Stimulated activated naive B cell treated with anti-CD40 and anti-IgM and Interleukin-4, amounts not matched to agents 10 μg/mL and 1 μg/mL and 100 μg/mL, for 72 hours (primary cell): ENCODE measurements at regions not wholly inside any gene's neighbourhood (a gene's known extent, or its start where the extent isn't known, plus 50 kb on each side); places are given as distances from the start of the nearest gene placed in this dataset.

Source experiments
- ATAC-seq, 2 donors: fragments of 150-1000 bp; cut with Tn5 transposase; replicated peaks; 2 replicates each; pipeline ENCODE4 v1.10.0; 2021; ENCODE audit warnings: moderate library complexity in 1 of 2
- DNase-seq: peaks from one replicate; pipeline ENCODE4 v3.0.0; 2021
- H3K27ac Mint-ChIP-seq: one replicate; pipeline ENCODE4 v1.8.0; 2022; ENCODE audit warnings: mild to moderate bottlenecking, mixed read lengths
- H3K27me3 Mint-ChIP-seq, 2 donors: one replicate each; pipeline ENCODE4 v1.8.0; 2022; ENCODE audit warnings: mixed read lengths in 2 of 2
- H3K36me3 Mint-ChIP-seq, 2 donors: one replicate each; pipeline ENCODE4 v1.8.0; 2022; ENCODE audit warnings: mixed read lengths in 2 of 2, mild to moderate bottlenecking in 1 of 2
- H3K4me1 Mint-ChIP-seq, 2 donors: one replicate each; pipeline ENCODE4 v1.8.0; 2022; ENCODE audit warnings: mixed read lengths in 2 of 2, mild to moderate bottlenecking in 1 of 2
- H3K4me3 Mint-ChIP-seq, 2 donors: one replicate each; pipeline ENCODE4 v1.8.0; 2022; ENCODE audit warnings: mild to moderate bottlenecking in 2 of 2, mixed read lengths in 2 of 2, moderate library complexity in 1 of 2
- H3K9me3 Mint-ChIP-seq, 2 donors: one replicate each; pipeline ENCODE4 v1.8.0; 2022; ENCODE audit warnings: mixed read lengths in 2 of 2, mild to moderate bottlenecking in 1 of 2

DNA sequence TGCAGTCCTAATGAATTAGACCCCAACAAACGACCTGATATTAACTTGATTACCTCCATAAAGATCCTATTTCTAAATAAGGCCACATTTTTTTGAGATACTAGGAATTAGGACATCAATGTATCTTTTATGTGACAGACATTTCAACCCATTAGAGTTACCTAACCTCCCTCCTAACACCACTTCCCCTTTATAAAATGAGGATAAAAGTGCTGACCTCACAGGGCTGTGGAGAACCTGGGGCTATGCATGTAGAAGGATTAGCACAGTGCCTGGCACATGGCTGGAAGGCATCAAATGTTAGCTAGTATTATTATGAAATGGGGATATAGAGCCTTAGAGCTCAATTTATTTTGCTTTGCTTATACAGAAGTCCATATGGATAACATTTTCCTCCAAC lies 53.5 kb upstream of the LRRN1 start:
- H3K4me3 Mint-ChIP-seq, result no peak overlapping the region
- no peaks in the 10 kb centered on the region for H3K27me3 Mint-ChIP-seq
- ATAC-seq, result no peak
- H3K9me3 Mint-ChIP-seq, result peaks cover 0 to 1% of the 10 kb centered on the region in 2 donors
- H3K27ac Mint-ChIP-seq, result no peak overlapping the region
- no peaks in the 10 kb centered on the region for H3K36me3 Mint-ChIP-seq
- peaks cover 0 to 6% of the 10 kb centered on the region in 2 donors for H3K4me1 Mint-ChIP-seq
- no peak for DNase-seq

DNA sequence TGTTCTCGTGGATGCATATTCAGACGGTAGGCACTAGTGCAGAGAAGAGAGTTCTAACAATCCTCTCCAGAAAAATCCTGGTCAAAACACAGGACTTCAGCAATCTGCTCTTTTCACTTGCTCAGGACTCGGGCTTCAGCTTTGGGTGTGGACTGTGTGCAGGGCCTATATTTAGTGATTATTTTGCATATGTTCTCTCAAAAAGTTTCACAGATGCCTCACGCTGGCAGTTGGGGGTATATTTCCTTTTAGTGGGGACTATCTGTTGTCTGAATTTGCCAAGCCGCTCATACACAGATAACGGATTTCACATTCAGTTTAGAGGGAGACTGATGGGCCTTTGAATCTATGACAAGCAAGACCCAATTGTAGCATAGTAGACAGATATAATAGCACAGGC lies 54.4 kb upstream of the LRRN1 start:
- no peaks in the 10 kb centered on the region for H3K27me3 Mint-ChIP-seq
- no peak overlapping the region for H3K27ac Mint-ChIP-seq
- H3K4me3 Mint-ChIP-seq, result no peak overlapping the region
- H3K36me3 Mint-ChIP-seq, result no peaks in the 10 kb centered on the region
- peaks cover 0 to 1% of the 10 kb centered on the region in 2 donors for H3K9me3 Mint-ChIP-seq
- DNase-seq, result no peak
- ATAC-seq, result no peak
- H3K4me1 Mint-ChIP-seq, result peaks cover 0 to 6% of the 10 kb centered on the region in 2 donors

DNA sequence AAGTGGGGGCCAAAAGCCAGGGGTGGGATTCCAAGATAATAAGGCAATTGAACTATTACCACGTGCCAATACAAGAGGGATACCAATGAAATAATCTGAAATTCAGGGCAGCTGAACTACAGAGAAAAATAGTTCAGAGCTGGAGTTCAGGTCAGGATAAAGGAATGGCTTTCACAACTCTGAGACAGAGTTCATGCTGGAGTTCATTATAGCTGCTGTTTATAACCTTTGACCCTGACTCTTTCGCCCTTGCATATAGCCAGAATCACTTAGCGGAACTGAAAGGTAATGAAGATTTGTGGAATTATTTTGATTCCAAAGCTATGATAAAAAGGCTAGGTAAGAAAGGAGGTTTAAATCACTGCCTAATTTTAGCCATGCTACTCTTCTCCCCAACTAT lies 55.5 kb upstream of the LRRN1 start:
- Mint-ChIP-seq H3K9me3 (peaks cover 0 to 1% of the 10 kb centered on the region in 2 donors), H3K4me1 (peaks cover 0 to 6% of the 10 kb centered on the region in 2 donors), H3K27ac (no peak overlapping the region), H3K4me3 (no peak overlapping the region), H3K36me3 (no peaks in the 10 kb centered on the region), H3K27me3 (no peaks in the 10 kb centered on the region)
- no peak for ATAC-seq
- no peak for DNase-seq

DNA sequence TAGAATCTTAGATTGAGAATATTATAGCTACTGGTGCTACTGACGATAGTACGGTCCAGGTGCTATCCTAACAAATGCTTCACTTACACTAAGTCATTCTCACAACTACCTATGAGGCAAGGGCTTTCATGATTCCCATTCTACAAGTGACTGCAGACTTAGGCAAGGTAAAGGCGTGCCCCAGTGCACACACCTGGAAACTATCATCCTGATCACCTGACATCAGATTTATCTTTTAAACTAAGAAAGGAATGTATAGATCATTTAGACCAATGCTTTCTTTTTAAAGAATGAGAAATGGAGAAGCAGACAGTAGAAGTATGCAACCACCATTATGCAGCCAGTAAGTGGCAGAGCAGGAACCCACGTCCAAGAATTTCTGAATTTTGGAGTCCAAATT lies 59.2 kb upstream of the LRRN1 start:
- H3K36me3 Mint-ChIP-seq, result peaks cover 2 to 3% of the 10 kb centered on the region in 2 donors
- no peak for DNase-seq
- H3K4me3 Mint-ChIP-seq, result no peak overlapping the region
- no peaks in the 10 kb centered on the region for H3K9me3 Mint-ChIP-seq
- no peaks in the 10 kb centered on the region for H3K27me3 Mint-ChIP-seq
- no peak for ATAC-seq
- peaks cover 0 to 4% of the 10 kb centered on the region in 2 donors for H3K4me1 Mint-ChIP-seq
- H3K27ac Mint-ChIP-seq, result no peak overlapping the region

DNA sequence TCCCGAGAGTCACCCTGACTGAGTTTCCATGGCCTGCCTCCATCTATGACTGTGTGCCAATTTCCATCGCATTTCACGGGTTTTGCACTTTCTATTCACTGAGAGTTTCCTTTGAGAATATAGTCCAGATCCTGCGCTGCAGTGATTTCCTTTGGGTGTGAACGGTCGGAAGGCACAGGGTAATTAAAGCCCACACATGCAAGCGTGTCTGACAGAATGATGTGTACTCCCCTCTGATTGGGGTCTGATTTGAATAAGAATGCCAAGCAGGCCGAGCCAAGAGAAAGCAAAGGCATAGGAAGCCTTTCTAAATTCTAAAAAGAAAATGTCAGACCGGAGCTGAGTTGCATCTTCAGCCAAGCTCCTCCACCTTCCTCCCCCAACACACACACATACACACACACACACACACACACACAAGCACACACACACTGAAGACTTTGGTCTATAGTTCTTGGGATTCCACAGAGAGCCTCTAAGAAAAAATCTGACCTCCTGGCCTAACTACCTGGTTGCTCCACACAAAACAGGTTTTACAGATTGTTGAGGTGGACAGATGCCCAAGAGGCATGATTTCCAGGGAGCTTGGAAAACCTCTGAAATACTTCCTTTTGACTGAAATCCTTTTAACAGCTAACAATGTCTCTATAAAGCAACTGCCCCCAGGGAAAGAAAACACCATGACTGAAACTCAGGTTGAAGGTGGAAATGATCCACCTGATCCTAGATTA lies 59.7 kb upstream of the LRRN1 start:
- peaks cover 2 to 3% of the 10 kb centered on the region in 2 donors for H3K36me3 Mint-ChIP-seq
- H3K9me3 Mint-ChIP-seq, result no peaks in the 10 kb centered on the region
- H3K27me3 Mint-ChIP-seq, result no peaks in the 10 kb centered on the region
- H3K4me1 Mint-ChIP-seq, result no peaks in the 10 kb centered on the region
- DNase-seq, result no peak
- no peak overlapping the region for H3K4me3 Mint-ChIP-seq
- no peak overlapping the region for H3K27ac Mint-ChIP-seq
- no peak for ATAC-seq

DNA sequence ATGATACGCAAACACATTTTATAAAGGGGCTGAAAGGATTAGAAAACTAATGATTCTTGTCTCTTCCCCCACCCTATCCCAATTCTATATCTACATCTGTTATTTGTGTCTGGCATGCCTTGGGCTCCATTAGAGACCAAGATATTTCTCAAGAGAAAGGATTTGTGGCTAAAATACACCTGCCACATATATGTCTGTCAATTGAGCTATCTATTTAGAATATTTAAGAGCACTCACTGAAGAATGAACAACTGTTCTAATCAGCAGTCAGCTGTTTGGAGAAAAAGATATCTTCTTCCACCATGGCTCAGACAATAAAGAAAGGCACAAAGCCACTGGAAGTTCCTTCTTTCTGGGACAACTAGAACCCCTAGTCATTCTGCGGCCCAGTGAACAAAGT lies 61.7 kb upstream of the LRRN1 start:
- Mint-ChIP-seq H3K4me1 (no peaks in the 10 kb centered on the region), H3K27ac (no peak overlapping the region), H3K27me3 (no peaks in the 10 kb centered on the region), H3K9me3 (no peaks in the 10 kb centered on the region), H3K4me3 (no peak overlapping the region), H3K36me3 (peaks cover 2 to 3% of the 10 kb centered on the region in 2 donors)
- DNase-seq, result no peak
- no peak for ATAC-seq

DNA sequence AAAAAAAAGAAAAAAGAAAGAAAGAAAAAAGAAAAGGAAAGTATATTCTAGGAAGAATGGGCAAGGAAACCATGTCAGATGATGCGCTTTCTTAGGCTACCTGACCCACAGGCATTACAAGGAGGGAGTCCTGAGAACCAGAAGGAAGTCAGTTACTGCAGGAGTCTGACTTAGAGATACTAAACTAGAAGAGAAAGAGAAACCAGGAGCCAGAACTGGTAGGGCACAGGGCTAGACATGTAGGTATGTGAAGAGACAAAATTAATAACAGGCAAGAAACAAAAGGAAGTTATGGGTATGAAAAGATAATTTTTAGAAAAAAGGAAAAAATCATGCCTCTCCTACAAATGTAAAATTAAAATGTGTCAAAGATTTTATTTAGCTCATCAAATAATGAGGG lies 63.3 kb upstream of the LRRN1 start:
- H3K4me1 Mint-ChIP-seq, result no peaks in the 10 kb centered on the region
- H3K27ac Mint-ChIP-seq, result no peak overlapping the region
- no peak for DNase-seq
- H3K9me3 Mint-ChIP-seq, result no peaks in the 10 kb centered on the region
- ATAC-seq, result no peak
- no peak overlapping the region for H3K4me3 Mint-ChIP-seq
- H3K36me3 Mint-ChIP-seq, result peaks cover 2 to 3% of the 10 kb centered on the region in 2 donors
- no peaks in the 10 kb centered on the region for H3K27me3 Mint-ChIP-seq

DNA sequence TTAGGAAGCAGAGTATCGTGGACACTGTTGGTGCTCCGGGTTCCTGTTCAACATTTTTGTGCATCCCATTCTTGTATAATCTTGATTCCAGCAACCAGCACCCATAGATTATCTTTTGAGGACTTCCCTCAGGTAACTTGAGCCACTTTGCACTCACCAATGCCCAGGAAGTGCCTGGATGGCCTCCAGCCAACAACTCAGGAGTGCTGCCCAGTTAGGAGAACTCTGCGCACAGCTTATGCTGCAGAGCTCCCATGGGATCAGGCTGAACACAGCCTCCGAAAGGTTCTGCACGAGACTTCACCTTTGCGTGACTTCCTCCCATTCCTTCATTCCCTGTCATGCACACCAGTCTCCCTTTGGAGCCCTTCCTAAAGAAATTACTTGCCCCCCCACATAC lies 64.3 kb upstream of the LRRN1 start:
- H3K4me1 Mint-ChIP-seq, result no peaks in the 10 kb centered on the region
- H3K36me3 Mint-ChIP-seq, result peaks cover 2 to 3% of the 10 kb centered on the region in 2 donors

DNA sequence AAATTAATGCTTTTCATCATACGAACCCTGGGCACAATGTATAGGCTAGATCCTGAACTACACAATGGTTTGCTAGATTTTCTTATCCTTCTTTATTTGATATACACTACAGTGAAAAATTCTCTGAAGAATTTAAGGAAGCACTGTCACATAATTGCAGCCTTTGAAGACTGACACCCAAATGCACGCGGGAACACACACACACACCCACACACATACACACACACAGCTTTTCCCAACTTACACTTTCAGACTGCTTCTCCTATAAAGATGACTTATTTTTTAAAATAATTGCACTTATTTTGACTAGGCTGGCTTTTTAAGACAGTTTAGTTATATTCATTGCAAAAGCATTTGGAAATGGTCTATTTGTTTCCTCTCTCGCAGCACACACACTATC lies 70.0 kb upstream of the LRRN1 start:
- ATAC-seq (no peak), DNase-seq (no peak)
- Mint-ChIP-seq H3K4me3 (no peak overlapping the region), H3K27me3 (no peaks in the 10 kb centered on the region), H3K36me3 (no peaks in the 10 kb centered on the region), H3K9me3 (peaks cover 0 to 2% of the 10 kb centered on the region in 2 donors), H3K27ac (no peak overlapping the region), H3K4me1 (no peaks in the 10 kb centered on the region)

More for the DNA sequence above, 64.3 kb upstream of the LRRN1 start:
- H3K9me3 Mint-ChIP-seq, result no peaks in the 10 kb centered on the region
- H3K27ac Mint-ChIP-seq, result no peak overlapping the region
- H3K27me3 Mint-ChIP-seq, result no peaks in the 10 kb centered on the region
- no peak overlapping the region for H3K4me3 Mint-ChIP-seq
- ATAC-seq (no peak), DNase-seq (no peak)

DNA sequence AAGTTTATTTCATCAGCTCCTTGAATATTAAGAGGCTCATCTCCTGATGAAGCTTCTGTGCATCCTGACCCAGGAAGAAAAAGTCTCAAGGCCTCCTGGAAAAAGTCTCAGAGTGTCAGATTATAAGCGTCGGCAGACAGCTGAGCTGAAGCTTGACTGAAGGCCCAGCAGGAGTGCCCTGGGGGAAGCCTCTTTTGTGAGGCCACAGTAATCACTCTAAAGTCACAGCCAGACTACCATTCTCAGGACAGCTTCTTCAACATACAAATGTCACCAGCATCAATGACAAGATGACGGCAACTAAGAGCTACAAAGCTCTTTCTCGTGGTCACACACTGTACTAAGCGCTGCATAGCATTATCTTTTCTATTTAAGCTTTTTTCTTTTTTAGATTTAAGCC lies 72.7 kb upstream of the LRRN1 start:
- Mint-ChIP-seq H3K27me3 (no peaks in the 10 kb centered on the region), H3K9me3 (peaks cover 0 to 4% of the 10 kb centered on the region in 2 donors), H3K4me3 (no peak overlapping the region), H3K4me1 (no peaks in the 10 kb centered on the region), H3K36me3 (no peaks in the 10 kb centered on the region), H3K27ac (no peak overlapping the region)
- no peak for DNase-seq
- ATAC-seq, result no peak

DNA sequence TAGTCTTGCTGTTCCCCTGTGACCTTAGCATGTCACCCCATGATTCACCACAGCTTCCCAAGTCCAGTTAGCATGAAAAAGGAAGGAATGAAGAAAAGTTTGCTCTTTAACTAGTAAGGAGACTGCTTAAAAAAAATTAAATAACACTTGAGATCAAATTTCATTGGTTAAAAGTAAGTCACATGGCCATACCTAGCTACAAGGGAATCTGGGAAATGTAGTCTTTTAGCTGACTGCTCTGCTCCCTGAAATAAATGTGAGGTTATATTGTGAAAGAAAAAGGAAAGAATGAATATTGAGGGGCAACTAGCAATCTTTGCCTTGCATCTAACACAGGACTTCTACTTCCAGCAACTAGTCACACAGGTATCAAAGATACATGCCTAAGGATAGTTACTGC lies 84.7 kb upstream of the LRRN1 start:
- no peak for ATAC-seq
- Mint-ChIP-seq H3K27ac (no peak overlapping the region), H3K27me3 (no peaks in the 10 kb centered on the region), H3K9me3 (peaks cover 4 to 8% of the 10 kb centered on the region in 2 donors), H3K36me3 (peaks cover 2 to 4% of the 10 kb centered on the region in 2 donors), H3K4me1 (no peaks in the 10 kb centered on the region), H3K4me3 (no peak overlapping the region)
- no peak for DNase-seq

DNA sequence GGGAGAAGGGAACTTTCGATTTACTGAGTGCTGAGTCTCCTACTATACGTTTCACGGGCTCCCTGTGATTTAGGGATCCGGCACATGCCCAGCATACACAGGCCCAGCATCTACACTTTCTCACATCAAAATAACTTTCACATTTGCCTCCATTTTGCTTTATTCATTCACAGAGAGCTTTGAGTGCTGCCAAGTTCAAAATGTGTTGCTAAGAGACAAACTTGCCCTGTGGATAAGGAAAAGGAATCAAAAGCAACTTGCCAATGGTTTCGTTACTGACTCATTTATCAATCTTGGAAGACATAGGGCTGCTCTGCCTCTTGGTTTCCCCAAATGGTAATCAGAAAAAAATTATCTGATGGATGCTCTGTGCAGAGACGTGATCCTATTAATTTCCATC lies 86.3 kb upstream of the LRRN1 start:
- H3K27ac Mint-ChIP-seq, result no peak overlapping the region
- no peaks in the 10 kb centered on the region for H3K27me3 Mint-ChIP-seq
- no peaks in the 10 kb centered on the region for H3K4me1 Mint-ChIP-seq
- H3K36me3 Mint-ChIP-seq, result peaks cover 0 to 4% of the 10 kb centered on the region in 2 donors
- ATAC-seq, result no peak
- DNase-seq, result no peak
- H3K4me3 Mint-ChIP-seq, result no peak overlapping the region
- peaks cover 0 to 5% of the 10 kb centered on the region in 2 donors for H3K9me3 Mint-ChIP-seq

DNA sequence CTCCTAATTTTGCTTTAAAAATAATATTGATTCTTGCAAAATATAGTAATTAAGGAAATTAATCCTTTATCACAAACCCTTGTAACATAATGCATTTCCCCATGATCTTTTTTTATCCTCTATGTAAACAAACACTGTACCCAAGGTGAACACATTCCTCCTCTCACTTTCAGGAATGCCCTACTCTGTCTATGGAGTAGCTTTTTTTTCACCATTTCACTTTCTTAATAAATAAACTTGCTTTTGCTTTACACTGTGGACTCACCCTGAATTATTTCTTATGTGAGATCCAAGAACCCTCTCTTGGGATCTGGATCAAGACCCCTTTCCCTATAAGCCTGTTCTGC lies 90.5 kb upstream of the LRRN1 start:
- H3K27ac Mint-ChIP-seq, result no peak overlapping the region
- no peaks in the 10 kb centered on the region for H3K4me1 Mint-ChIP-seq
- H3K36me3 Mint-ChIP-seq, result peaks cover 0 to 4% of the 10 kb centered on the region in 2 donors
- no peak for ATAC-seq
- H3K9me3 Mint-ChIP-seq, result peaks cover 0 to 2% of the 10 kb centered on the region in 2 donors
- DNase-seq, result no peak
- H3K27me3 Mint-ChIP-seq, result no peaks in the 10 kb centered on the region
- no peak overlapping the region for H3K4me3 Mint-ChIP-seq

DNA sequence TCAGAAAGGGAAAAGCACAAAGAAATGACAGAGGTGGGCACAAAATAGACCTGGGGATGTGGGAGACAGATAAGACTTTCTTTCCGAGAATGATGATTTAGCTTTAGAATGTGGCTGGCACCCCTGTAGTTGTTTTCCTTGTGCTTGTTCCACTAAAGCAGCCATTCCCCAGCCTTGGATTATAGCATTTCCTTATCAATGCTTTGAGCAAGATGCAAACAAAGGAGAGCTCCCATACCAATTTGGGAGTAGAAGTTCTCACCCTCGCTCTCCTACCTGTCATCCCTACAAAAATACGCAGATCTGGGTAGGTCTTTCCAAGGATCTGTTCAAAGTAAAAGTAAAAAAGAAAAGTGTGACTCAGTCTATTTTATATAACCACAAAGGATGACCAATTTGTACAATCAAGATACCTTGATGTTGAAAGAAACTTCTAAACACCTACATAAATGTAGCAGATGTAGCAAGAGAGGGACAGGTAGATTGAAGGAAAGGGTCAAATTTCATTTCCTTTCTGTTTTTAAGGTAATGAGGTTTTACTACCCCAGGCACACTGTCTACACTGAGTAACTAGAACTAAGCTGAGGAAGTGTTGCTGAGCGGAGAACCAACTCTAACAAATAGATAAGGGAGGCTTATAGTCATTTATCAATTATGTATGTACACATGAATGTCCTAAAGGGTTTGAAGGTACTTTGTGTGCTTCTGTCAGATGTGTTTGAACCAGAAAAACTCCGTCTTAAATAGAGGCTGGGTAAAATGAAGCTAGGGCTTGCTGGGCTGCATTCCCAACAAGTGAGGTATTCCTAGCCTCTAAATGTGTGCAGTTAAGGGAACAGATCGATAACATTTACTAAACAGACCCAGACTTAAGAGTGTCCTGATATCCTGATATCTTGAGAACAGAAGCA lies 91.1 kb upstream of the LRRN1 start:
- Mint-ChIP-seq H3K9me3 (peaks cover 0 to 3% of the 10 kb centered on the region in 2 donors), H3K4me1 (no peaks in the 10 kb centered on the region), H3K4me3 (no peak overlapping the region), H3K27me3 (no peaks in the 10 kb centered on the region), H3K27ac (no peak overlapping the region), H3K36me3 (peaks cover 0 to 4% of the 10 kb centered on the region in 2 donors)
- DNase-seq (no peak), ATAC-seq (no peak)
